WTC11 (cell line): ENCODE measurements at regions not wholly inside any gene's neighbourhood (a gene's known extent, or its start where the extent isn't known, plus 50 kb on each side); places are given as distances from the start of the nearest gene placed in this dataset.

Experiments used
- ATF1 ChIP-seq: sonication (generic); formaldehyde crosslinking; IDR thresholded peaks from 2 replicates; pipeline ENCODE4 v1.8.1; 2023; ENCODE audit warnings: mild to moderate bottlenecking, moderate library complexity, missing genetic modification reagents
- CBFB ChIP-seq: sonication (generic); formaldehyde crosslinking; IDR thresholded peaks from 2 replicates; pipeline ENCODE4 v1.8.1; 2022; ENCODE audit warnings: mild to moderate bottlenecking, low read depth, missing genetic modification reagents
- CREM ChIP-seq: sonication (generic); formaldehyde crosslinking; IDR thresholded peaks from 2 replicates; pipeline ENCODE4 v1.8.1; 2022; ENCODE audit warnings: mild to moderate bottlenecking, missing genetic modification reagents, moderate library complexity
- ELF4 ChIP-seq: sonication (generic); formaldehyde crosslinking; IDR thresholded peaks from 2 replicates; pipeline ENCODE4 v1.8.1; 2022; ENCODE audit warnings: low read depth, mild to moderate bottlenecking, moderate library complexity, missing genetic modification reagents
- TP53 ChIP-seq: sonication (generic); formaldehyde crosslinking; IDR thresholded peaks from 2 replicates; pipeline ENCODE4 v1.8.1; 2023; ENCODE audit warnings: mild to moderate bottlenecking, missing genetic modification reagents
- ZNF396 ChIP-seq: fragments of 250-450 bp; sonication (Bioruptor Pico); IDR thresholded peaks from 2 replicates; pipeline ENCODE4 v1.8.0; 2021; ENCODE audit warnings: mild to moderate bottlenecking, moderate library complexity, borderline replicate concordance
- TF ChIP-seq, protein P1 (sequence below): fragments of 200-600 bp; IDR thresholded peaks from 2 replicates; pipeline ENCODE4 v1.8.0; 2022; ENCODE audit warnings: antibody characterized with exemption
- TF ChIP-seq, protein P2 (sequence below): sonication (generic); formaldehyde crosslinking; IDR thresholded peaks from 2 replicates; pipeline ENCODE4 v1.8.1; 2023; ENCODE audit warnings: mild to moderate bottlenecking, missing genetic modification reagents, moderate library complexity
- TF ChIP-seq, protein P3 (sequence below): fragments of 250-450 bp; sonication (Bioruptor Pico); IDR thresholded peaks from 2 replicates; pipeline ENCODE4 v1.8.0; 2021; ENCODE audit warnings: mild to moderate bottlenecking
- TF ChIP-seq, protein P4 (sequence below): sonication (generic); formaldehyde crosslinking; IDR thresholded peaks from 2 replicates; pipeline ENCODE4 v1.8.0; 2023; ENCODE audit warnings: missing genetic modification reagents
- TF ChIP-seq, protein P5 (sequence below): sonication (generic); formaldehyde crosslinking; conservative IDR thresholded peaks from 2 replicates; pipeline ENCODE4 v1.8.1; 2022; ENCODE audit warnings: mild to moderate bottlenecking, missing genetic modification reagents
- TF ChIP-seq, protein P6 (sequence below): sonication (generic); formaldehyde crosslinking; IDR thresholded peaks from 2 replicates; pipeline ENCODE4 v1.8.0; 2022; ENCODE audit warnings: mild to moderate bottlenecking, missing genetic modification reagents
- TF ChIP-seq, protein P7 (sequence below): sonication (generic); formaldehyde crosslinking; IDR thresholded peaks from 2 replicates; pipeline ENCODE4 v1.8.0; 2022; ENCODE audit warnings: mild to moderate bottlenecking, missing genetic modification reagents

DNA sequence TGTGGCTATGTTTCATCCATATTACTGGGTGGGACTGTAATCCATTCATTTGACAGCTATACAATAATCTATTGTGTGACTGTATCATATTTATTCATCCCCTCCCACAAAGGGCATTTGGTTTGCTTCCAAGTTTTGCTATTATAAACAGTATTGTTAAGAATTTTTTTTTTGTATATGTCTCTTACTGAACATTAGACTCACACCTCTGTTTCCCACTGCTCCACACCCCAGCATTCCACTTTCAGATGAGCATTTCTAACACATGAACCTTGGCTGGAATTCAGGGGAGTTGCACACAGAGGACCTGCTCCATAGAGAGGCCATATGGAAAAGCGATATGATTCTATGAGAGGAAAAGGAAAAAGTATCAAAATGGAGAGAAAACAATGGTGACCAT is 81.6 kb upstream of the DKK2 start:
- TF ChIP-seq, protein P1, sequence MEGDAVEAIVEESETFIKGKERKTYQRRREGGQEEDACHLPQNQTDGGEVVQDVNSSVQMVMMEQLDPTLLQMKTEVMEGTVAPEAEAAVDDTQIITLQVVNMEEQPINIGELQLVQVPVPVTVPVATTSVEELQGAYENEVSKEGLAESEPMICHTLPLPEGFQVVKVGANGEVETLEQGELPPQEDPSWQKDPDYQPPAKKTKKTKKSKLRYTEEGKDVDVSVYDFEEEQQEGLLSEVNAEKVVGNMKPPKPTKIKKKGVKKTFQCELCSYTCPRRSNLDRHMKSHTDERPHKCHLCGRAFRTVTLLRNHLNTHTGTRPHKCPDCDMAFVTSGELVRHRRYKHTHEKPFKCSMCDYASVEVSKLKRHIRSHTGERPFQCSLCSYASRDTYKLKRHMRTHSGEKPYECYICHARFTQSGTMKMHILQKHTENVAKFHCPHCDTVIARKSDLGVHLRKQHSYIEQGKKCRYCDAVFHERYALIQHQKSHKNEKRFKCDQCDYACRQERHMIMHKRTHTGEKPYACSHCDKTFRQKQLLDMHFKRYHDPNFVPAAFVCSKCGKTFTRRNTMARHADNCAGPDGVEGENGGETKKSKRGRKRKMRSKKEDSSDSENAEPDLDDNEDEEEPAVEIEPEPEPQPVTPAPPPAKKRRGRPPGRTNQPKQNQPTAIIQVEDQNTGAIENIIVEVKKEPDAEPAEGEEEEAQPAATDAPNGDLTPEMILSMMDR, result no peak
- TF ChIP-seq, protein P2, sequence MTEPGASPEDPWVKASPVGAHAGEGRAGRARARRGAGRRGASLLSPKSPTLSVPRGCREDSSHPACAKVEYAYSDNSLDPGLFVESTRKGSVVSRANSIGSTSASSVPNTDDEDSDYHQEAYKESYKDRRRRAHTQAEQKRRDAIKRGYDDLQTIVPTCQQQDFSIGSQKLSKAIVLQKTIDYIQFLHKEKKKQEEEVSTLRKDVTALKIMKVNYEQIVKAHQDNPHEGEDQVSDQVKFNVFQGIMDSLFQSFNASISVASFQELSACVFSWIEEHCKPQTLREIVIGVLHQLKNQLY, result no peak
- TF ChIP-seq, protein P3, sequence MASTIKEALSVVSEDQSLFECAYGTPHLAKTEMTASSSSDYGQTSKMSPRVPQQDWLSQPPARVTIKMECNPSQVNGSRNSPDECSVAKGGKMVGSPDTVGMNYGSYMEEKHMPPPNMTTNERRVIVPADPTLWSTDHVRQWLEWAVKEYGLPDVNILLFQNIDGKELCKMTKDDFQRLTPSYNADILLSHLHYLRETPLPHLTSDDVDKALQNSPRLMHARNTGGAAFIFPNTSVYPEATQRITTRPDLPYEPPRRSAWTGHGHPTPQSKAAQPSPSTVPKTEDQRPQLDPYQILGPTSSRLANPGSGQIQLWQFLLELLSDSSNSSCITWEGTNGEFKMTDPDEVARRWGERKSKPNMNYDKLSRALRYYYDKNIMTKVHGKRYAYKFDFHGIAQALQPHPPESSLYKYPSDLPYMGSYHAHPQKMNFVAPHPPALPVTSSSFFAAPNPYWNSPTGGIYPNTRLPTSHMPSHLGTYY (CRISPR knock-in tag), result no peak
- TF ChIP-seq CREM (no peak), ELF4 (no peak), CBFB (CRISPR knock-in tag) (no peak), ATF1 (CRISPR knock-in tag) (no peak), ZNF396 (no peak), TP53 (no peak)
- TF ChIP-seq, protein P4, sequence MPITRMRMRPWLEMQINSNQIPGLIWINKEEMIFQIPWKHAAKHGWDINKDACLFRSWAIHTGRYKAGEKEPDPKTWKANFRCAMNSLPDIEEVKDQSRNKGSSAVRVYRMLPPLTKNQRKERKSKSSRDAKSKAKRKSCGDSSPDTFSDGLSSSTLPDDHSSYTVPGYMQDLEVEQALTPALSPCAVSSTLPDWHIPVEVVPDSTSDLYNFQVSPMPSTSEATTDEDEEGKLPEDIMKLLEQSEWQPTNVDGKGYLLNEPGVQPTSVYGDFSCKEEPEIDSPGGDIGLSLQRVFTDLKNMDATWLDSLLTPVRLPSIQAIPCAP (CRISPR knock-in tag), result no peak
- TF ChIP-seq, protein P5, sequence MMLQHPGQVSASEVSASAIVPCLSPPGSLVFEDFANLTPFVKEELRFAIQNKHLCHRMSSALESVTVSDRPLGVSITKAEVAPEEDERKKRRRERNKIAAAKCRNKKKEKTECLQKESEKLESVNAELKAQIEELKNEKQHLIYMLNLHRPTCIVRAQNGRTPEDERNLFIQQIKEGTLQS, result no peak
- TF ChIP-seq, protein P6, sequence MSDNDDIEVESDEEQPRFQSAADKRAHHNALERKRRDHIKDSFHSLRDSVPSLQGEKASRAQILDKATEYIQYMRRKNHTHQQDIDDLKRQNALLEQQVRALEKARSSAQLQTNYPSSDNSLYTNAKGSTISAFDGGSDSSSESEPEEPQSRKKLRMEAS, result no peak
- TF ChIP-seq, protein P7, sequence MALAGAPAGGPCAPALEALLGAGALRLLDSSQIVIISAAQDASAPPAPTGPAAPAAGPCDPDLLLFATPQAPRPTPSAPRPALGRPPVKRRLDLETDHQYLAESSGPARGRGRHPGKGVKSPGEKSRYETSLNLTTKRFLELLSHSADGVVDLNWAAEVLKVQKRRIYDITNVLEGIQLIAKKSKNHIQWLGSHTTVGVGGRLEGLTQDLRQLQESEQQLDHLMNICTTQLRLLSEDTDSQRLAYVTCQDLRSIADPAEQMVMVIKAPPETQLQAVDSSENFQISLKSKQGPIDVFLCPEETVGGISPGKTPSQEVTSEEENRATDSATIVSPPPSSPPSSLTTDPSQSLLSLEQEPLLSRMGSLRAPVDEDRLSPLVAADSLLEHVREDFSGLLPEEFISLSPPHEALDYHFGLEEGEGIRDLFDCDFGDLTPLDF, result no peak
